ENCODE measurements at regions not wholly inside any gene's neighbourhood (a gene's known extent, or its start where the extent isn't known, plus 50 kb on each side); places are given as distances from the start of the nearest gene placed in this dataset.
A peak's percentile ranks its signal among the peaks of the same experiment; 100 is the strongest.

DNA sequence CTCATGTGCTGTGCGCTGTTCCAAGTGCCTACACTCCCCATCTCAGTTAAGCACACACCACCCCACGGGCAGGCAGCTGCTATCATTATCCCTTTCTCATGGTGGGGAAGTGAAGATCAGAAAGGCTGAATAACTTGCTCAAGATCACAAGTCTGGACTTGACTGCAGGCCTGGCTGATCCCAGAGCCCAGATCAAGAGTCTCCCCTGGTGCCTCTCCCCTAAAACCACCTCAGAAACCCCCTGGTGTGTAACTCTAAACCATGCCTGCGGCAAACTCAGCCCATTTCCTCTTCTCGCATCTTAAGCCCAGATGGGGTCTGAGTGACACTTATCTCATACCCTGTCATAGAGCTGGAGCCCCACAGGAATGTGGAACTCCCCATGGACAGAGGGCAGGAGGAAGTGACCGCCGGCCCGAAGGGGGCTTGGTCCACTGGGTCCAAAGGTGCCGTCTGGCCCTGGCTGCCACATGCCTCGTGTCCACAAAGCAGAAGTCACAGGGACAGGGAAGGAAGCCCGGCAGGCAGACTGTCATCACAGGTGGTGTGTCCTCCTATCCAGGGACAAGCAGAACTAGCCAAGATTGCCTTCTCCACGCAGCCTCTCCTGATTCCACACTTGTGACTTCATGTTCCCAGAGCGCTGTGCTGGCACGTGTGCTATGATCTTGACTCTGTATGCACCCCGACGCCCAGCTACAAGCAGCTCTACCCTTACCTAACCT, 92.1 kb downstream of the SYF2 start (continued):
- TF ChIP-seq, protein P1, sequence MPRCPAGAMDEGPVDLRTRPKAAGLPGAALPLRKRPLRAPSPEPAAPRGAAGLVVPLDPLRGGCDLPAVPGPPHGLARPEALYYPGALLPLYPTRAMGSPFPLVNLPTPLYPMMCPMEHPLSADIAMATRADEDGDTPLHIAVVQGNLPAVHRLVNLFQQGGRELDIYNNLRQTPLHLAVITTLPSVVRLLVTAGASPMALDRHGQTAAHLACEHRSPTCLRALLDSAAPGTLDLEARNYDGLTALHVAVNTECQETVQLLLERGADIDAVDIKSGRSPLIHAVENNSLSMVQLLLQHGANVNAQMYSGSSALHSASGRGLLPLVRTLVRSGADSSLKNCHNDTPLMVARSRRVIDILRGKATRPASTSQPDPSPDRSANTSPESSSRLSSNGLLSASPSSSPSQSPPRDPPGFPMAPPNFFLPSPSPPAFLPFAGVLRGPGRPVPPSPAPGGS (CRISPR knock-in tag; IDR thresholded peaks at IDR 0.05), result peak; percentile 58; the same call in 1 of the 2 replicates
- TF ChIP-seq, protein P2, sequence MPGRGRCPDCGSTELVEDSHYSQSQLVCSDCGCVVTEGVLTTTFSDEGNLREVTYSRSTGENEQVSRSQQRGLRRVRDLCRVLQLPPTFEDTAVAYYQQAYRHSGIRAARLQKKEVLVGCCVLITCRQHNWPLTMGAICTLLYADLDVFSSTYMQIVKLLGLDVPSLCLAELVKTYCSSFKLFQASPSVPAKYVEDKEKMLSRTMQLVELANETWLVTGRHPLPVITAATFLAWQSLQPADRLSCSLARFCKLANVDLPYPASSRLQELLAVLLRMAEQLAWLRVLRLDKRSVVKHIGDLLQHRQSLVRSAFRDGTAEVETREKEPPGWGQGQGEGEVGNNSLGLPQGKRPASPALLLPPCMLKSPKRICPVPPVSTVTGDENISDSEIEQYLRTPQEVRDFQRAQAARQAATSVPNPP (CRISPR knock-in tag; IDR thresholded peaks at IDR 0.05), result no peak
- TF ChIP-seq, protein P3, sequence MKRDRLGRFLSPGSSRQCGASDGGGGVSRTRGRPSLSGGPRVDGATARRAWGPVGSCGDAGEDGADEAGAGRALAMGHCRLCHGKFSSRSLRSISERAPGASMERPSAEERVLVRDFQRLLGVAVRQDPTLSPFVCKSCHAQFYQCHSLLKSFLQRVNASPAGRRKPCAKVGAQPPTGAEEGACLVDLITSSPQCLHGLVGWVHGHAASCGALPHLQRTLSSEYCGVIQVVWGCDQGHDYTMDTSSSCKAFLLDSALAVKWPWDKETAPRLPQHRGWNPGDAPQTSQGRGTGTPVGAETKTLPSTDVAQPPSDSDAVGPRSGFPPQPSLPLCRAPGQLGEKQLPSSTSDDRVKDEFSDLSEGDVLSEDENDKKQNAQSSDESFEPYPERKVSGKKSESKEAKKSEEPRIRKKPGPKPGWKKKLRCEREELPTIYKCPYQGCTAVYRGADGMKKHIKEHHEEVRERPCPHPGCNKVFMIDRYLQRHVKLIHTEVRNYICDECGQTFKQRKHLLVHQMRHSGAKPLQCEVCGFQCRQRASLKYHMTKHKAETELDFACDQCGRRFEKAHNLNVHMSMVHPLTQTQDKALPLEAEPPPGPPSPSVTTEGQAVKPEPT (CRISPR knock-in tag; IDR thresholded peaks at IDR 0.05; ENCODE audit: low read depth), result peak; percentile 94
- TF ChIP-seq, protein P4, sequence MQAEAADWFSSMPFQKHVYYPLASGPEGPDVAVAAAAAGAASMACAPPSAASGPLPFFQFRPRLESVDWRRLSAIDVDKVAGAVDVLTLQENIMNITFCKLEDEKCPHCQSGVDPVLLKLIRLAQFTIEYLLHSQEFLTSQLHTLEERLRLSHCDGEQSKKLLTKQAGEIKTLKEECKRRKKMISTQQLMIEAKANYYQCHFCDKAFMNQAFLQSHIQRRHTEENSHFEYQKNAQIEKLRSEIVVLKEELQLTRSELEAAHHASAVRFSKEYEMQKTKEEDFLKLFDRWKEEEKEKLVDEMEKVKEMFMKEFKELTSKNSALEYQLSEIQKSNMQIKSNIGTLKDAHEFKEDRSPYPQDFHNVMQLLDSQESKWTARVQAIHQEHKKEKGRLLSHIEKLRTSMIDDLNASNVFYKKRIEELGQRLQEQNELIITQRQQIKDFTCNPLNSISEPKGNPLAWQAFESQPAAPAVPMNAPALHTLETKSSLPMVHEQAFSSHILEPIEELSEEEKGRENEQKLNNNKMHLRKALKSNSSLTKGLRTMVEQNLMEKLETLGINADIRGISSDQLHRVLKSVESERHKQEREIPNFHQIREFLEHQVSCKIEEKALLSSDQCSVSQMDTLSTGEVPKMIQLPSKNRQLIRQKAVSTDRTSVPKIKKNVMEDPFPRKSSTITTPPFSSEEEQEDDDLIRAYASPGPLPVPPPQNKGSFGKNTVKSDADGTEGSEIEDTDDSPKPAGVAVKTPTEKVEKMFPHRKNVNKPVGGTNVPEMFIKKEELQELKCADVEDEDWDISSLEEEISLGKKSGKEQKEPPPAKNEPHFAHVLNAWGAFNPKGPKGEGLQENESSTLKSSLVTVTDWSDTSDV (CRISPR knock-in tag; IDR thresholded peaks at IDR 0.05), result no peak
- TF ChIP-seq, protein P5, sequence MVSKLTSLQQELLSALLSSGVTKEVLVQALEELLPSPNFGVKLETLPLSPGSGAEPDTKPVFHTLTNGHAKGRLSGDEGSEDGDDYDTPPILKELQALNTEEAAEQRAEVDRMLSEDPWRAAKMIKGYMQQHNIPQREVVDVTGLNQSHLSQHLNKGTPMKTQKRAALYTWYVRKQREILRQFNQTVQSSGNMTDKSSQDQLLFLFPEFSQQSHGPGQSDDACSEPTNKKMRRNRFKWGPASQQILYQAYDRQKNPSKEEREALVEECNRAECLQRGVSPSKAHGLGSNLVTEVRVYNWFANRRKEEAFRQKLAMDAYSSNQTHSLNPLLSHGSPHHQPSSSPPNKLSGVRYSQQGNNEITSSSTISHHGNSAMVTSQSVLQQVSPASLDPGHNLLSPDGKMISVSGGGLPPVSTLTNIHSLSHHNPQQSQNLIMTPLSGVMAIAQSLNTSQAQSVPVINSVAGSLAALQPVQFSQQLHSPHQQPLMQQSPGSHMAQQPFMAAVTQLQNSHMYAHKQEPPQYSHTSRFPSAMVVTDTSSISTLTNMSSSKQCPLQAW (CRISPR knock-in tag; IDR thresholded peaks at IDR 0.05), result peak; percentile 53
- TF ChIP-seq, protein P6, sequence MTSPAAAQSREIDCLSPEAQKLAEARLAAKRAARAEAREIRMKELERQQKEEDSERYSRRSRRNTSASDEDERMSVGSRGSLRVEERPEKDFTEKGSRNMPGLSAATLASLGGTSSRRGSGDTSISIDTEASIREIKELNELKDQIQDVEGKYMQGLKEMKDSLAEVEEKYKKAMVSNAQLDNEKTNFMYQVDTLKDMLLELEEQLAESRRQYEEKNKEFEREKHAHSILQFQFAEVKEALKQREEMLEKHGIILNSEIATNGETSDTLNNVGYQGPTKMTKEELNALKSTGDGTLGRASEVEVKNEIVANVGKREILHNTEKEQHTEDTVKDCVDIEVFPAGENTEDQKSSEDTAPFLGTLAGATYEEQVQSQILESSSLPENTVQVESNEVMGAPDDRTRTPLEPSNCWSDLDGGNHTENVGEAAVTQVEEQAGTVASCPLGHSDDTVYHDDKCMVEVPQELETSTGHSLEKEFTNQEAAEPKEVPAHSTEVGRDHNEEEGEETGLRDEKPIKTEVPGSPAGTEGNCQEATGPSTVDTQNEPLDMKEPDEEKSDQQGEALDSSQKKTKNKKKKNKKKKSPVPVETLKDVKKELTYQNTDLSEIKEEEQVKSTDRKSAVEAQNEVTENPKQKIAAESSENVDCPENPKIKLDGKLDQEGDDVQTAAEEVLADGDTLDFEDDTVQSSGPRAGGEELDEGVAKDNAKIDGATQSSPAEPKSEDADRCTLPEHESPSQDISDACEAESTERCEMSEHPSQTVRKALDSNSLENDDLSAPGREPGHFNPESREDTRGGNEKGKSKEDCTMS (CRISPR knock-in tag; conservative IDR thresholded peaks at IDR 0.05), result no peak
- TF ChIP-seq ZNF781 (CRISPR knock-in tag; IDR thresholded peaks at IDR 0.05; ENCODE audit: borderline replicate concordance, not compliant biosample characterization), result no peak
- TF ChIP-seq, protein P7, sequence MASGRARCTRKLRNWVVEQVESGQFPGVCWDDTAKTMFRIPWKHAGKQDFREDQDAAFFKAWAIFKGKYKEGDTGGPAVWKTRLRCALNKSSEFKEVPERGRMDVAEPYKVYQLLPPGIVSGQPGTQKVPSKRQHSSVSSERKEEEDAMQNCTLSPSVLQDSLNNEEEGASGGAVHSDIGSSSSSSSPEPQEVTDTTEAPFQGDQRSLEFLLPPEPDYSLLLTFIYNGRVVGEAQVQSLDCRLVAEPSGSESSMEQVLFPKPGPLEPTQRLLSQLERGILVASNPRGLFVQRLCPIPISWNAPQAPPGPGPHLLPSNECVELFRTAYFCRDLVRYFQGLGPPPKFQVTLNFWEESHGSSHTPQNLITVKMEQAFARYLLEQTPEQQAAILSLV (CRISPR knock-in tag; IDR thresholded peaks at IDR 0.05; ENCODE audit: borderline replicate concordance), result 0 out of 2 replicates have a peak, but pooled peaks have one; percentile 75
- peak; percentile 94 for TF ChIP-seq ELF3 (CRISPR knock-in tag; IDR thresholded peaks at IDR 0.05)
- TF ChIP-seq ZMYM3 (CRISPR knock-in tag; IDR thresholded peaks at IDR 0.05), result peak; percentile 90
- 0 out of 2 replicates have a peak, but pooled peaks have one; percentile 40 for TF ChIP-seq ZNF331 (CRISPR knock-in tag; IDR thresholded peaks at IDR 0.05)
- peak; percentile 67; the same call in 1 of the 2 replicates for TF ChIP-seq ZNF879 (CRISPR knock-in tag; IDR thresholded peaks at IDR 0.05)
- 0 out of 2 replicates have a peak, but pooled peaks have one; percentile 47 for TF ChIP-seq ZNF598 (CRISPR knock-in tag; IDR thresholded peaks at IDR 0.05; ENCODE audit: borderline replicate concordance)

All from HepG2 (cell line).